Liver (tissue), 3 donors: ENCODE measurements at regions not wholly inside any gene's neighbourhood (a gene's known extent, or its start where the extent isn't known, plus 50 kb on each side); places are given as distances from the start of the nearest gene placed in this dataset.

Source experiments
- ATF3 ChIP-seq: IDR thresholded peaks from 2 replicates; pipeline ENCODE4 v1.6.1; 2016; ENCODE audit warnings: antibody characterized with exemption
- CTCF ChIP-seq: fragments of 150-350 bp; IDR thresholded peaks from 2 replicates; pipeline ENCODE4 v1.5.1; 2017; ENCODE audit warnings: improper control_type of control experiment, low read depth, low read length; ENCODE audit not compliant: missing input control
- GABPA ChIP-seq, 2 donors: IDR thresholded peaks in 1 of 2; conservative IDR thresholded peaks in 1 of 2; 2 replicates each; pipeline ENCODE4 v1.6.1; 2016; ENCODE audit warnings: antibody characterized with exemption in 2 of 2, mild to moderate bottlenecking in 1 of 2, moderate library complexity in 1 of 2
- MAX ChIP-seq: IDR thresholded peaks from 2 replicates; pipeline ENCODE4 v1.6.1; 2016; ENCODE audit warnings: antibody characterized with exemption
- donor health status: healthy.
- donor health status: healthy.

- TF ChIP-seq CTCF (no peak), ATF3 (no peak), GABPA (IDR thresholded peaks at IDR 0.05 in 1 of 2, conservative IDR thresholded peaks at IDR 0.05 in 1 of 2) (no peak), MAX (no peak)
Observed at GRCh38 chr6:168167431-168168315, 88.7 kb upstream of the FRMD1 start.
